RWPE1 (cell line): ENCODE measurements at regions not wholly inside any gene's neighbourhood (a gene's known extent, or its start where the extent isn't known, plus 50 kb on each side); places are given as distances from the start of the nearest gene placed in this dataset.
"Not testable (repeated sequence)": the region's sequence is repeated elsewhere in the genome, so short reads cannot be mapped to it uniquely, and the experiment has no call there.

Experiments
- CTCF ChIA-PET: fragments of 350-600 bp; sonication (Branson Sonifier 250); formaldehyde crosslinking; extraction: SDS; loops from one replicate; lab custom pipeline; 2021; lab: Yijun Ruan, JAX
- POLR2A ChIA-PET: fragments of 400-600 bp; formaldehyde crosslinking; extraction: SDS; loops from one replicate; lab custom pipeline; 2020; ENCODE audit warnings: antibody characterized with exemption; ENCODE audit not compliant: low non-redundant PET; lab: Yijun Ruan, JAX
- DNase-seq: peaks from one replicate; pipeline ENCODE4 v3.0.0; 2012; ENCODE audit warnings: low spot score
- H3K27ac ChIP-seq: fragments of 450-650 bp; 2 replicates; pipeline ENCODE4 v1.5.1; 2017
- CTCF ChIP-seq: fragments of 450-650 bp; conservative IDR thresholded peaks from 2 replicates; pipeline ENCODE4 v1.5.1; 2017; ENCODE audit warnings: low read depth, mild to moderate bottlenecking

- peak; percentile 75 for DNase-seq
- POLR2A ChIA-PET, result no interaction called here
- no peak overlapping the region for H3K27ac ChIP-seq
- TF ChIP-seq CTCF, result peak; percentile 99
- CTCF ChIA-PET, result interaction anchor here (0.6 to 1.2 kb wide), 18 partner anchors 9 to 899 kb away, joined by 3 to 5 read pairs (median 4); no protein-coding TSS in a partner anchor
These were observed 193.8 kb upstream of the ZNF618 start for GRCh38 chr9:113682297-113682771.

GRCh38 chr9:113685636-113686035, 190.5 kb upstream of the ZNF618 start:
- H3K27ac ChIP-seq, POLR2A ChIA-PET, CTCF ChIA-PET, DNase-seq: not testable (repeated sequence)

- no peak overlapping the region for H3K27ac ChIP-seq
- DNase-seq, result no peak
- no peak for TF ChIP-seq CTCF
- ChIA-PET CTCF (no interaction called here), POLR2A (interaction anchor here (0.5 kb wide), 1 partner anchor 317 kb away, joined by 6 read pairs; no protein-coding TSS in a partner anchor)
These were observed 188.9 kb upstream of the ZNF618 start for GRCh38 chr9:113687107-113687679.

- TF ChIP-seq CTCF, result no peak
- CTCF ChIA-PET, result no interaction called here
- DNase-seq, result no peak
- POLR2A ChIA-PET, result interaction anchor here (0.5 kb wide), 1 partner anchor 316 kb away, joined by 6 read pairs; no protein-coding TSS in a partner anchor
- H3K27ac ChIP-seq, result no peak overlapping the region
These were observed 188.3 kb upstream of the ZNF618 start for GRCh38 chr9:113687680-113688371.

GRCh38 chr9:113690055-113690740, 185.9 kb upstream of the ZNF618 start:
- no peak for DNase-seq
- no peak for TF ChIP-seq CTCF
- CTCF ChIA-PET, result no interaction called here
- POLR2A ChIA-PET, result no interaction called here
- no peak overlapping the region for H3K27ac ChIP-seq

GRCh38 chr9:113692256-113692655, 183.9 kb upstream of the ZNF618 start:
- no peak for DNase-seq
- ChIA-PET POLR2A (no interaction called here), CTCF (interaction anchor here (0.6 kb wide), 3 partner anchors 10 to 11 kb away, joined by 3 to 4 read pairs (median 3); no protein-coding TSS in a partner anchor)
- TF ChIP-seq CTCF, result no peak
- H3K27ac ChIP-seq, result no peak overlapping the region
